Occipital lobe (tissue), 1 donor: ENCODE measurements at regions not wholly inside any gene's neighbourhood (a gene's known extent, or its start where the extent isn't known, plus 50 kb on each side); places are given as distances from the start of the nearest gene placed in this dataset.

Experiments
- DNase-seq: peaks from one replicate; lab custom pipeline; 2025; lab: John Stamatoyannopoulos, UW

DNA sequence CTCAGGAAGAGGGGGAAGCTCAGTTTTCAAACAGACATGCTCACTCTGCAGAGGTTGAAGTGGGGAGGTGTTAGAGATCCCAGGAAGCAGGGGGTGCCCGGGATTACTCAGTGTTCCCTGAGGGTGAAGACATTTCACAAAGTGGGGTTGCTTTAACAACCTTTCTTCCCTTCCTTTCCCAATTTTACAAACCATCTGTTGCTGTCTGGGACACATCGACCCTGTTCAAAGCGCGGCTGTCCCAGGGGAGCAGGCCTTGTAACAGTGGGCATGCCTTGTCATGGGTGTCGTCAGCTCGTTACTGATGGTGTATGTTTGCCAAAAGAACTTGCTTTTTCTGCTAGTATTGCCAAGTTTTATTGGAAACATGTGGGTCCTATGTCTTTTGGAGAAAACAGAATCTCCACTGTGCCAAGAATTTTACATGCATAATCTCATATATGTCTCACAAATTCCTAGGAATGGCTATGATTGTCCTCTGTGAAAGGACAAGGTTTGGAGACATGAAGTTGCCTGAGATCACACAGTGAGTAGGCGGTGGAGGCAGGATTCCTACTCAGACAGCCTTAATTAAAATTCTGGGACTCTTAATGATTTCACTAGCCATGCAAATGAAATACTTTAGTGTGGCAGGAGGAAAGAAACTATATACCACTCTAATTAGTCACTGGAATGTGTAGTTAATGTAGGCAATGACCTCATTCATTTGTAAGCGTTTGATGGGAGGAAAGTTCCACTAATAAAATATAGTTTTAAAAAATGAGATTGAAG lies 198.9 kb downstream of the NXNL2 start:
- DNase-seq: no peak

DNA sequence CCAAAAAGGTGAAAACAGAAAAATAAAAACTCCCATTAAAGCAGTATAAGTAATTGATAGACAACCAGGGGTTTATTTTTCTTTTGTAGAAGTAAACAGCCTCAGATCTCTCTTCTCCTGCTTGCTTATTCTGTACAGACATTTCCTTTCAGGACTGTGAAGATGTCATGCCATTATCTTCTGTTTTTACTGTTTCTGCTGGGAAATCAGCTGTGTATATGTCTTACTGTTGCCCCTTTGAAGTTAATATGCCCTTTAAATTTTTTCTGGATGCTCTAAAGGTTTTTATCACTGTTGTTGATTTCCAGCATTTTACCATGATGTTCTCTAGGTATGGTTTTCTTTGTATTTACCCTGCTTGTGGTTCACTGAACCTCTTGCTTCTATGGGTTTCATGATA lies 199.5 kb downstream of the NXNL2 start:
- DNase-seq: no peak

- DNase-seq: no peak
These were observed 201.2 kb downstream of the NXNL2 start for GRCh38 chr9:88736136-88736637.

DNA sequence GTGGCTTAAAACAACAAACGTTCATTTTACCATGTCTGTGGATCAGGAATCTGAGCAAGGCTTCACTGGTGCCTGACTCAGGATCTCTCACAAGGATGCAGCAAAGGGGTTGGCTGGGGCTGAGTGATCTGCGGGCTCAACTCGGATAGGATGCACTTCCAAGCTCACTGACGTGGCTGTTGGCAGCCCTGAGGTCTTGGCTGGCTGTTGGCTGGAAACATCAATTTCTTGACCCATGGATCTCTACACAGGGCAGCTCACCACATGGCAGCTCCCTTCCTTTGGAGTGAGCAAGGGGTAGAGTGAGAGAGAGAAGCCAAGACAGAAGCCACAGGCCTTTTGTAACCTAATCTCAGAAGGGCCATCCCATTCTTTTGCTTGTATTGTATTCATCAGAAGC lies 202.1 kb downstream of the NXNL2 start:
- no peak for DNase-seq

- DNase-seq: no peak
These were observed 202.9 kb downstream of the NXNL2 start for GRCh38 chr9:88737876-88738275.

GRCh38 chr9:88738709-88739108 lies 203.7 kb downstream of the NXNL2 start:
- no peak for DNase-seq

DNA sequence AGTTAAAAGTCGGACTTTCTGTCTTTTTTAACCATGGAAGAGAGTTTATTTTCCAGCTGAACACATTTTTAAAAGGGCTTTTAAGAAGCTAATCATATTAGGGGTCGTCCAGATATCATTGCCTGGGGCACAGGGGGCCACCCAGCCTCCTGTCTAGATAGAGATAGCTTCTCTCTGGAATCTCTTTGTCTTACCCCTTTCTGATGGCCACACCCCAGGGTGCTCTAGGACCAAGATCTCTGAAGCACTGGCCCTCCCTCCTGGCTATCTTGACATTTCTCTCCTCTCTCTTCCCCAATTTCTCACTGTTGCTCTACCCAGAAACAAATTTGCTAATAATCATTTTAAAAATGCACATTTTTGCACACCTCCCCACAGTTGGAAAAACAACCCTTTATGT lies 204.4 kb downstream of the NXNL2 start:
- no peak for DNase-seq

DNA sequence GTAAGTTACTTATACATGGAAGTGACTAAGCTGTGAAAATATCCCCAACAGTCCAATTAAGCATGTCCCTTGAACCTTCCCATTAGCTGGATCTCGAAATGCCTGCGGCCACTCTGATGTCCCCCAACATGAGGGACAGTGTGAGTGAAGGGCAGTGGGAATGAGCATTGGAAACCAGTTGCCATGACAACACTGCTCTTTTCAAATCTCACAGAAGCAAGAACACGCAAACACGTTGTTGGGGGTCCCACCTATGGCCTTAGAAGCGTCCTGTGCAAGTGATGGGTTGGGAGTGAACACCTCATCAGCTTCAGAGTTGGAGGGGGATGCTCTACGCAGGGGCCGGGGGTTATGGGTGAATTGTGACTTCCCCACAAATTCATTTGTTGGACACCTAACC lies 205.9 kb downstream of the NXNL2 start:
- no peak for DNase-seq

DNA sequence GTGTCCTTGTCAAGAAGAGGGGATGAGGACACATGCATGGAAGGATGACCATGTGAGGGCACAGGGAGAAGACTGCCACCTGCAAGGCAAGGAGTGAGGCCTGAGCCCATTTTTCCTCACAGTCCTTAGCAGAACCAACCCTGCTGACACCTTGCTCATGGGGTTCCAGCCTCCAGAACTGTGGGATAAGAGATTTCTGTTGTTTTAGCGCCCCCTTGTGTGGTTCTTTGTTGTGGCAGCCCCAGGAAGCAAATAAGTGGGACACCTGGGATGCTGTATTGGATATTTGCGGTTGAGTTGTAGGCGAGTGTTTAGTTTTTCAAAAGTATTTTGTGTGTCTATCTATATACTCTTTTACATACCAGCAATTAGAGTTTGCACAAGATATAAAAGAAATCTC lies 206.4 kb downstream of the NXNL2 start:
- DNase-seq: no peak

DNA sequence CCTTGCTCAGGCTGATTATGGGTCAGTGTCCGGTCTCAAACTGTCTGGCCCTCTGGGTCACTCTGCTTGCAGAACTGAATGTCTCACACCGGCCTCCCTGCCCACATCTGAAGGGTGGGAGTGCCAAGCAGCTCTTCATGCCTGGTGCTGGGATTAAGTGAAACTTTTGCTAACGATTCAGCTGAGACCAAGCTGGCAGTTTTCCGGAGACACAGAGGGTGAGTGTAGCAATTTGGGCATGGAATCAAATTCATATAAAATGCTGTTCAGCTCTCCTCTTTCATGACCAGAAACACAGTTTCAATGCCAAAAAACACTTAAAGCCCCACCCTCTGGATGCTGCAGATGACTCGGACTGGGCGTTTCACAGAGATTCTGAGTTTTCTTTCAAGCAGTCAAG lies 207.5 kb downstream of the NXNL2 start:
- no peak for DNase-seq

DNA sequence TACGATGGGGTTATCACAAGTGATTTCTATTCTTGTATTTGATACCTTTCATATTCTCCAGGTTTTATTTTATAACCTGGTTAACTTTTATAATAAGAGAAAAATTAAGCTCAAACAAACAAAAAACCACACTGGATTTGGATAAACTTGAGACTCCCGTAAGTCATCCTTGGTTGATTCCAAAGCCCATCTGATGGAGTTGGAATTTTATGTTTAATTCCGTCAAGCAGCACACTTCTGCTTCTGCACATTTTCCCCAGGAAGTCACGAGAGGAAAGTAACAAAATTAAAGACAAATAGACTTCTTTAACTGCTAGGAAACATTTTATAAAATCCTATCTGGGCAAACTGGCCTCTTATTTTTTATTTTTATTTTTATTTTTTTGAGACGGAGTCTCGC lies 207.9 kb downstream of the NXNL2 start:
- no peak for DNase-seq

- DNase-seq: no peak
These were observed 210.5 kb downstream of the NXNL2 start for GRCh38 chr9:88745276-88746001.

DNA sequence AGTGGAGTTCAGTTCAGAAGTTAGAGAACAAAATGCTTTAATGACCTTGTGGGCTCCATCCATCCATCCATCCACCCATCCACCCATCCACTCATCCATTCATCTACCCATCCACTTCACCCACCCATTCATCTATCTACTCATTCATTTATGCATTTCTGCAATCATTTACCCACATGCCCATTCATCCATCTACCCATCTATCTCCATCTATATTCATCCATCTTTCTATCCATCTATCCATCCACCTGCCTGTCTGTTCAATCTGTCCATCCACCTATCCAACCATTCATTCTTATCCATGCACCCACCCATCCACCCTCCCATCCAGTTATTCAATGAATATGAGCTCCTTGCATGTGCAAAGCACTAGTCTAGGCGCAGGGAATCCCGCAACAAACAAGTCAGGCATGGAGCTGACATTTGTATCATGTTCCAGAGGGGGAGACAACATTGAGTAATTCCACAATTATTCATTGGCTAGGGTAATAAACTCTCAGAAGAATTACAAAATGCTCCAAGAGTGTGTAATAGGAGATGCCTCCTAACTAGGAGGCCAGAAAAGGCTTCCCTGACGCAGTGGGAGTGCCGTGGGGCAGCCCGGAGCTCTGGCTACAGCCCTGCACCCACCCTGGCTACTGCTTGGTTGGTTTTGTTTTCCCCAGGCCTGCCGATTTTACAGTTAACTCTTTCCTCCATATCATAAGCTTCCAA lies 211.2 kb downstream of the NXNL2 start:
- DNase-seq: no peak

DNA sequence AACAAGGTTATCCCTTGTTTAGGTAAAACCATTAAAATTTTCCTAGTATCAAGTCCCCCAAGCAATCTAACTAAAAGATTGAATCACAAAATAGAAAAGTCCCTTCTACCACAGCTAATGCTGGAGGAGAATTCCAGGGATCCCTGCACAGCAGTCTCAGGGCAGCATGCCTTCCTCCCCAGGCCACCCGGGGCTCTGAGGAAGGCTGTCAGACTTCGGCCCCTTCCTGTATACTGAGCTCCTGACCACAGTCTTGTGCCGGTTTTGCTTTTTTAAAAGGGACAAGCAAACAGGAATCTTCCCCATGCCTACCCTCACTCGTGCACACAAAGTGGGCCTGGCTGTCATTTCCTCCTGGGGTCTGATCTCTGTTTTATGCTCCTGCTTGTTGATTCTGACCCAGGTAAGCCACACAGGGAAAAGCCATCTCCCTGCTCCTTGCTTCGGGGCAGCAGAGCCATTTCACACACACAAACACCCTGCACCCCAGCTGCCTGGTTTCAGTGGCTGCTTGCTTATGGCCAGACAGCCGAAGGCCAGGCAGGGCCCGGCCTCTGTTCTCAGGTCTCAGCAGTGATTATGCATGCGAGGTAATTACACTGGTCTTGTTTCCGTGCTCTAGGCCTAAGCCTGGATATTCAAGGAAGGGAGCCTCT lies 211.9 kb downstream of the NXNL2 start:
- DNase-seq: no peak

GRCh38 chr9:88747768-88748167 lies 212.8 kb downstream of the NXNL2 start:
- no peak for DNase-seq

DNA sequence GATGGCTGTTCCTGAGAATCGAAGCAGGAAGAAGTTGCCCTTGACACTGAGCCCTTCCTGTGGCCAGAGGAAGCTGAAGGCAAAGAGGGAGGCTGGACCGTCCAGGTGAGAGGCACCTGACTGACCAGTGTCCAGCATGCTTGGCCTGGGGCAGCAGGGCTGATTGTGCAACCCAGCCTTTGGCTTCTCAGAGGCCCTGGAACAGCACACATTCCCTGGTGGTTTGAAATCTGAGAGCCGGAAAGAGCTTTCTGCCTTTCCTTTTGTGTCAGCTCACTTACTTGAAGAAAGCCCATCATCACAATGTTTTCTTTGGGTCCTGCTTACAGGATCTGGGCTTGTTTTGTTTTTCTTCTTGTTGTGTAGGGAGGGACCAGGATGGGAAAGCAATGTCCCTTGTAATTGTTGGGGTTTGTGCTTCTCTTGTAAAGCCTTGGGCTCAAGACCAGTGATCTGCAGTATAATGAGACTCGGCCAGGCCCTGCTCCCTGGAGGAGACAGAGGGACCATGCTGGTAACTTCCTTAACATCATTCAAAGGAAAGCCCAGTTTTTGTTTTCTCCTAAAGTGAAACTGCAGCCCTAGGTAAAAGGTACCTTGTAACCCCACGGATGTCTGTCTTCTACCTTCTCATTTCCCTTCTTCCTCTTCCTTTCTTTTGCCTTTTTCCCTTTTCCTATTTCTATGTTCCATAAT lies 213.7 kb downstream of the NXNL2 start:
- DNase-seq: no peak

DNA sequence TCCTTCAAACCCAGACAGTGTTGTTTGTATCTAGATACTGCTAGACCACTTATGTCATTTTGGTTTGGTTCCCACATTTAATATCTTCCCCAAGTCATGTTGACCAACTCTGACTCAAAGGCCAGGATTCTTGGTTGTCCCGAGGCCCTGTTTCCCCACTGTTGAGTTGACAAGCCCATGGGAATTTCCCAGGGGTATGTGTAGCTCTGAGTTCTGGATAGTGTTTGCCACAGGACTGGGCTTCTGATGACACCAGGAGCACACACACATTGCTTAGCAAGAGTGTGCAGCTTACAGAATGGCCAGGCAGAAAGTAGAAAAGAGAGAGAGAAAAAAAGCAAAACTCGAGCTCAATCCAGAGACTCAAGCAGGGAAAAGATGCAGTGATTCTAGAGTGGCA lies 214.4 kb downstream of the NXNL2 start:
- DNase-seq: no peak

DNA sequence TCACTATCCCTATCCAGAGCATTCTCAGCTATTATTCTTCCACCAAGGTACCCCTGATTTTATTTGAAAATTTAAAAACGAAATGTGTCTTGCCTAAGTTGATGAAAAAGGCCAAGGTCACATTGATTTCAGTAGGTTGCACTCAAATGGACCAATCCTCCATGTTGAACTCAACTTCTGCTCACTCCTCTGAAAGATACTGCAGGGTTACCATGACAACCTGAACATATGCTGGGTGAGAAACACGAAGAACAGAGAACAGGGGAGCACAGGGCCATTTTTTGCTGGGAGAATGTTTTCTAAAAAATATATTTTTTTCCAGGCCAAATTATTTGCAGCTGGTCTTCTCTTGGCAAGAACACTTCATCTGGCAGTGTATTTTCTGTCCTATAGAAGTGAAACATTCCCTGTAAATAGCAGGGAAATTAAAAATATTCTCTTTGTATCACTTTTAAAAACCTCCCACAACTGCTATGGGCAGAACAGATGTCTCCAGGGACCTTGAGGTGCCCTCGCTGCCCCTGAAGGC lies 215.9 kb downstream of the NXNL2 start:
- DNase-seq: no peak

GRCh38 chr9:88751781-88752180 lies 216.8 kb downstream of the NXNL2 start:
- DNase-seq: no peak

GRCh38 chr9:88753691-88754367 lies 218.9 kb downstream of the NXNL2 start:
- no peak for DNase-seq
